T1000 (cell line): ENCODE measurements at regions not wholly inside any gene's neighbourhood (a gene's known extent, or its start where the extent isn't known, plus 50 kb on each side); places are given as distances from the start of the nearest gene placed in this dataset.
"Not testable (repeated sequence)": the region's sequence is repeated elsewhere in the genome, so short reads cannot be mapped to it uniquely, and the experiment has no call there.

Source experiments
- DNase-seq: peaks from one replicate; lab custom pipeline; 2025; ENCODE audit warnings: mixed read lengths; lab: John Stamatoyannopoulos, UW

DNA sequence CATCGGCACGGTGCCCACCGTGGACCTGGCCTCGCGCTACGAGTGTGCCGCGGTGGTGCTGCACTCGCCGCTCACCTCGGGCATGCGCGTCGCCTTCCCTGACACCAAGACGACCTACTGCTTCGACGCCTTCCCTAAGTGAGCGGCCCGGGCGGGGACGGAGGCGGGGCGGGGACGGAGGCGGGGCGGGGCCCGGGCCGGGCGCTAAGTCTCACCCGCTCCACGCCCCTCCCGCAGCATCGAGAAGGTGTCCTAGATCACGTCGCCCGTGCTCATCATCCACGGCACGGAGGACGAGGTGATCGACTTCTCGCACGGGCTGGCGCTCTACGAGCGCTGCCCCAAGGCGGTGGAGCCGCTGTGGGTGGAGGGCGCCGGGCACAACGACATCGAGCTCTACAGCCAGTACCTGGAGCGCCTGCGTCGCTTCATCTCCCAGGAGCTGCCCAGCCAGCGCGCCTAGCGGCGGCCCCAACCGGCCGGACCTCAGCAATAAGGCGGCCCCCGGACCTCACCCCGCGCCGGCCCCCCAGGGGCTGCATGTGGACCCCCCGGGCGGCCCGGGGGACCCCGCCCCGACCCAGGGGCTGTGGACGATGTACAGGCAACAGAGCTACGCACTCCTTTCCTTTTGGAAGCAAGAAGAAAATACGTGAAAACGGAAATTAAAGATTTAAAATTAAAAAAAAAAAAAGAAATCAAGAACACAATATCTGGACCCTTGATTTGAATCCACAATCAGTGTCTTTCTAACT lies 198.8 kb downstream of the USP22 start:
- not testable (repeated sequence) for DNase-seq

- DNase-seq, result not testable (repeated sequence)
These were observed 193.9 kb downstream of the USP22 start for GRCh38 chr17:20848869-20849443.

- not testable (repeated sequence) for DNase-seq
These were observed 191.1 kb downstream of the USP22 start for GRCh38 chr17:20851591-20852238.

- no peak for DNase-seq
These were observed 190.4 kb downstream of the USP22 start for GRCh38 chr17:20852239-20852989.

DNA sequence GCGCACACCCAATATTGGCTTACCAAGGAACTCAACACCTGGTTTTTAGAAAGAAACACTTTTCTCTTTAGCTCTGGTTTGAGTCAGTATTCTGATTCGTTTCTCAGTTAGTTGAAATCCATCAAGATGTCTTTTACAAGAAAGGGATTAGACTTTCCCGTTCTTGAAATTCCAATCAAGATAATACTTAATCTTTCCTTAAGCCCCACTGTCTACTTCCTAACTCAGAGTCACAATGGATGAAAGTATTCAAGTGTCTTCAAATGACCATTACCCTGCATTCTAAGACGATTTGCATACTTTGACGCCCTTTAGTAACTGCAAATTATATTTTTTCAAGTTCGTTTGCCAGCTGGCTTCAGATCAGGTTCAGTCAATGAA lies 189.8 kb downstream of the USP22 start:
- DNase-seq, result no peak

- not testable (repeated sequence) for DNase-seq
These were observed 186.8 kb downstream of the USP22 start for GRCh38 chr17:20855910-20856470.

DNA sequence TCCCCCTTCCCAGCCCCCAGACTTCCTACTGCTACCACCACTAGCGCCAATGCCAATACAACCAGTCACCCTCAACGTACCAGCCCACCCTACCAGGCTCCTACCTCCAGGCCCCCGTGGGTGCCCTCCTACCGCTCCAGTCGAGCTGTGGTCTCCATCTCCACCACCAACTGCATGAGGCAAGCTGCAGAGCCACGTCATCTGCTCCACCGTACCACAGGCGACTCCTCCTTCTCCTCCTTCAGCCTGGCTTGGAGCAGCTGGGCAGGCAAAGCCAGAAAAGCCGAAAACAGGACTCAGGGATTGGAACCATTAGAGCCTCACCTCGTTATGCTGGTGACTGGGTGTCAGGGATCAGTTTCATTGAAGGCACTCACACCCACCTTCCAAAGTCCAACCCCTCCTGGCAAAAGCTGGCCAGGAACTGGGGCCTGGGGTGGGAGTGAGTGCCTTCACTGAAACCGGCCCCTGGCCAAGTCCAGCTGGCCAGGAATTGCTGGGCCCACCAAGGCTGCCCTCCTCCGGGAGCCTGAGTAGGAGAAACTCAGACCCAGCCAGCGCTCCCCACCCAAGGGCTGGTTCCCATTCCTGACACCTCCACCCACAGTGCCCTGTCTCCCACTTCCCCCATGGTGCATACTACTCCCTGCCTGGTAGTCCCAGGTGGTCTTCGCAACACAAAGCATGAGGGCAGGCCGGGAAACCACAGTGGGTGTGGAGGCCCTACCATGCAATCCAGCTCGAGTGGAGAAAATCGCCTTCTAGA lies 176.2 kb downstream of the USP22 start:
- not testable (repeated sequence) for DNase-seq

DNA sequence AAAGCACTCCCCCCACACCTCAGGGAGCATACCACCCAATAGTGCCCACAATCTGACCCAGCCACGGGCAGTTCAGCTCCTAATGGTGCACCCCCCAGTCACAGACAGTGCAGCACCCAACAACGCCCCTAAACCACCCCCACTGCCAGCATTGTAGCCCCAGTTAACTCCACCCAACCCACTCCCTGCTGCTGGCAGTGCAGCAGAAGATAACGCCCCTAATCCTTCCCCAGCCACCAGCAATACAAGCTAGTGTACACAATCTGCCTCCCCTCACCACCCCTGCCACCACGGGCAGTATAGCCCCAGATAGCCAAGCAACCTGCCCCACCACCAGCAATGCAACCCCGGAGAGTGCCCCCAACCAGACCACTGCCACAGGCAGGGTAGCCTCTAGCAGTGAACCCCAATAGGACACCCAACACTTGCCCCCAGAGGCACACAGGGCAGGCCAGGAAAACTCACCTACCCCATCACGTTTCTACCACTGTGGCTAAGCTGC lies 175.3 kb downstream of the USP22 start:
- DNase-seq, result not testable (repeated sequence)

DNA sequence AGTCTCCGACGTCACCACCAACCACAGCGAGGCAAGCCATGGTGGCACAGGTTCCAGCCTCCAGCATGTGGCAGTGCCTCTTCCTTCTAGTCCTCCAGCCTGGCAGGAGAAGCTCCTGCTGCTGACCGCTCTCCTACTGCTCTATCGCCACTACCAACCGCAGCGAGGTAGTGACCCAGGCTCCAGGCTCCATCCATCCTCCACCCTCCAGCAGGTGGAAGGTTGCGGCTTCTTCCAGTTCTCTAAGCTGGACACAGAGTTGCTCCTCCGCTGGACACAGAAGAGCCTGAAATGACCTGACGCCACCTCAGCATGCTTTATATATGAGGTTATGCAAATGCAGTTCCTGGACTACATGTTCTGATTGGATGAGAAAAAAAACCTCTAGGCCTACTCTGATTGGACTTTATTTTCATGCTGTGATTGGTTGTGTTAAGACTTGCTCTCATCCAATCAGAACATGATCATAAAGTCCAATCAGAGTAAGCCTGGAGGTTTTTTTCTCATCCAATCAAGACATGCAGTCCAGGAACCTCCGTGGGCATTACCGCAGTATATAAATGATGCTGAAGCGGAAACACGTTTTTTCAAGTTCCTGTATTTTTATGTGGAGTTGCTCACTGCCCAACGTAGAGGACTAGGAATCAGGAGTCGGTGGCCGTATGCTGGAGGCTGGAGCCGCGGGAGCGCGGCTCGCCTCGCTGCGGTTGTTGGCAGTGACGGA lies 174.7 kb downstream of the USP22 start:
- not testable (repeated sequence) for DNase-seq

DNA sequence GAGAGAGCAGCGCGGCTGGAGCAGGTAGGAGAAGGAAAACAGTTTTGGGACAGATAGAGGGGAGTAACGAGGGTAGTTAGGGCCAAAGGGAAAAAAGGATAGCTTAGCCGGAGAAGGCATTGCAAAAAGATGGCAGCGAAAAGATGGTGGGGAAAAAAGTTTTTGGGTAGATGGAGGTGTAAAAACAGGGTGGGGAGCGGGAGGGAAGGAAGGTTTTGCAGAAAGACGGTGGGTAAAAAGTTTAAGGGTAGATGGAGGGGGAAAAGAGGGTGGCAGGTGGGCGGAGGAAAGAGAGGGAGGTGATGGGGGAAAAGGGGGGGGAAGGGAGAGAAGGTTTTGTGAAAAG lies 174.2 kb downstream of the USP22 start:
- DNase-seq, result not testable (repeated sequence)

DNA sequence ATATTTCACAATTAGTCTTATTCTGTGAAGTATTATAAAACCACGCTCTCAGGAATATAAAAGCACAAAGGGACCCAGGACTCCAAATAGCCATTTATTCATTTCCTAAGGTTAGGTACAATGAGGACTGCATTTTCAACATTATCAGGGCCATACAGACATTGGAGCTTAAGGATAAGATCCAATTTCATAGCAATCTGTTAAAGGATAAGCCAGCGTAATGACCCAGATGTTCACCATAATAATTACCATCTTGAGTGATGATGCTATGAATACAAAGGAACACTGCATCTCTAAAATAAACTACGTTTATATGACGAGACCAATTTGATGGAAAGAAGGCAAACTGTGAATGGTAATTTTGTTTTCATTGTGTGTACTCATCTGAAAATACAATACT lies 169.6 kb downstream of the USP22 start:
- DNase-seq, result not testable (repeated sequence)

DNA sequence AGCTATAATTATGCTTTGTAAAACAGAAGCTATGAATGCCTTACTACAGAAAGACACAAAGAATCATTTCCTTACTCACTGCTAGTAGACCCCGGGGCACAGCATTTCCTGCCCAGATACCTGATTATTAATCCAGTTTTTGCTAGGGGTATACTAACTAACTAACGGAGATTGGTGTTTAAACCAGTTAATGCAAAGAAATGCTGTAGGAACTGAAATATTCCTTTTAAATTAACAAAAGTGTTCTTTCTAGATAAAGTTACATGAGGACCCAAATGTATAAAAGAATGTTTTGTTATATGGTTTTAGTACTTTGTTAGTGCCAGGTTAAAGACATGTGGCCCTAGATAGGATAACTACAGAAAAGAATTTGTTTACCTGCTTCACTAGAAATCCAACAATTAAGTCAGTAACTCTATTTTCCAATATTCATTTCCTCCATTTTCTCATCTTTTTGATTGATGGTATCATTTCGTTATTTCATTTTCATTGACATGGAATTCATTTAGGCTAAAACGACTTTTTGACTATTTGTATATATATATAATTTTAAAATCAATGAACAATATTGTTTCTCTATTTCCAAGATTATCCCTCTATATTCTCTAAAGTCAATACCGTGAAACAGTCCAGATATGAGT lies 169.0 kb downstream of the USP22 start:
- DNase-seq, result not testable (repeated sequence)

DNA sequence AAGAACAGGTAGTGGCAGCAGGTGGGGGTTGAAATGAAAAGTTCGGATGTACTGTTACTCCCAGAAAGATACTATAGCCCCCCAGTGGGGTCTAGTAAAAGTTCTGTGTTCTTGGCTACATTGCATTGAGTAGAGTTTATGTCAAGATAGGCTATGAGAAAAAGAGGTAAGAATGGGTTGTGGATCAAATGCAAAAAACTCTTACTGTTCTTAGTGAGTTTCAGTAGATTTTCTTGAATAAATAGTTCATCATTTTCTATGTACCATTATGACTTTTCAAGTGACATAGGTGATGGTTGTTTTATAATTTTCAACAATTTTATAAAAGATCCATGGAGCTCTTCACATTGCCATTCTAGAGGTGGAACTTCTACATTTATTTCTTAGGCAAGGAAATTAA lies 165.4 kb downstream of the USP22 start:
- not testable (repeated sequence) for DNase-seq

DNA sequence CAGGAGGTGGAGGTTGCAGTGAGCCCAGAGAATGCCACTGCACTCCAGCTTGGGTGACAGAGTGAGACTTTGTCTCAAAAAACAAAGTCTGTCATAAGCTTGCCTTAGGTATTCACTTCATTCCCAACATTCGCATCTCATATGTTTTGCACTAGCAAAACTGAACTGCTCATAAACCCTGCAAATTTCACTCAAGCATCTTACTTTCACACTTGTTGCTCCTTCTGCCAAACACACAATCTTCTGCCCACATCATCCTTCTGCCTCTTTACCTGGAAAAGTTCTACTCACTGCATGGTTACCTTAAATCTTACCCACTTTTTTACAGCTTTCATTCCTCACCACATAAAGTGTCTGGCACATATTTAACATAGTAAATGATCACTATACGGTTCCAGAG lies 152.5 kb downstream of the USP22 start:
- no peak for DNase-seq

DNA sequence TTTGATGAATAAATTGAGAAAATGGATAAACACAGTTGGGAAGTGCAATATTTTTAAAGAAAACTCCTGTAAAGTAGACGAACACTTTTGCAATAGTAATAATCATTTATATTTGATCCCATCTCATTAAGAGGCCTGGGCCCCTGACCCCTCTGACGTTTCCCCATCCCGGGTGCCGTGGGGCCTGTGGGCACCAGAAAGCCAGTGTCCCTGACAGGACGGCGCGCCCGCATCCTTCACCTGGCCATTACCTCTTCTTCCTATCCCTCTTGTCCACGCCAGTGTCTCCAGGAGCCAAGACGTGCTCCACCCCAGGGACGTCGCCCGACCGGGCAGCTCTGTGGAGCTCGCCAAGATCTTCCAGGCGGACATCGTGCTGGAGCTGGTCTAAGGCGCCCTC lies 147.4 kb downstream of the USP22 start:
- DNase-seq, result not testable (repeated sequence)

- DNase-seq, result no peak
These were observed 146.6 kb downstream of the USP22 start for GRCh38 chr17:20896153-20896649.

DNA sequence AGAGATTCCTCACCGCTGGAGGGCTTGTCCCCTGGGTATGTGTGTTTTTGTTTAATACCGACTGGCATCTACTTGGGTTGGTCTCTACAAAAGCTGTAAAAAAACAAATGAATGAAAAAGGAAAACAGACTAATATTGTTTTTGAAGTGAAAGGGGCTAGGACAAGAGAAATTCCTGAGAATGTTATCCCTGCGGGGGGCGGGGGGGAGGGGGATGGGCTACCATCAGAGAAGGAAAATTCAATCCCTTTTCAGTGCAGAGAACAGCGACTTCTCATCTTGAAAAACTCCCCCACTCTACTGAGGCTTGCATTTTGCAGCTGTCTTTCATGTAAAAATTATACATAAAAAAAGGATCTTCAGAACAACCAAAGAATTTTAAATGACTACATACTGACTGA lies 144.1 kb downstream of the USP22 start:
- not testable (repeated sequence) for DNase-seq

GRCh38 chr17:20902496-20902895 lies 140.3 kb downstream of the USP22 start:
- DNase-seq, result not testable (repeated sequence)

- not testable (repeated sequence) for DNase-seq
These were observed 139.3 kb downstream of the USP22 start for GRCh38 chr17:20903549-20903948.
